Renal cortex interstitium (tissue), 11 donors: ENCODE measurements at regions not wholly inside any gene's neighbourhood (a gene's known extent, or its start where the extent isn't known, plus 50 kb on each side); places are given as distances from the start of the nearest gene placed in this dataset.

Experiments
- DNase-seq, 11 donors: peaks; one replicate each; pipeline ENCODE4 v3.0.0-alpha.2; 2013; ENCODE audit warnings: low read depth in 9 of 11, low spot score in 4 of 11; ENCODE audit errors: extremely low read depth in 1 of 11

GRCh38 chr19:31963746-31964145 lies 381.7 kb upstream of the ZNF507 start:
- DNase-seq = no peak

- no peak for DNase-seq
Measured at GRCh38 chr19:31969016-31969415, 376.4 kb upstream of the ZNF507 start.

- no peak for DNase-seq
Measured at GRCh38 chr19:31970027-31970461, 375.4 kb upstream of the ZNF507 start.

- DNase-seq = no peak
Measured at GRCh38 chr19:31974290-31974689, 371.1 kb upstream of the ZNF507 start.

DNA sequence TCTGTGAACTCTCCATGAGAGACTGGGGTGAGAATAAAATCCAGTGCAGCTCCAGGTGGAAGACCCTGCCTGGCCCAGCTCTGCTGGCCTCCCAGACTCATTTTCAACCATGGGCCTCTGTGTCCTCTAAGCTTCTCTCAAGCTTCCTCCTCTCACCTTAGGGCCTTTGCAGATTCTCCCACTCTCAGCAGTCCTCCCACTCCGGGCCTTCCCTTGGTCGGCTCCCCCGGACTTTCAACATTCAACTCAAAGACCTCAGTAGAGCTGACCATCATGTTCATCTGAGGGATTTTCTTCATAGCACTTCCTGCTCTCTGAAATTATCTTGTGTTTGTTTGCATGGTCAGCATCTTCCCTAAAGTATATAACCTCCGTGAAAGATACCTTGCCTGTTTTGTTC lies 370.5 kb upstream of the ZNF507 start:
- DNase-seq = no peak

- DNase-seq = no peak
Measured at GRCh38 chr19:31975461-31975860, 369.9 kb upstream of the ZNF507 start.

- DNase-seq = no peak
Measured at GRCh38 chr19:31976775-31977536, 368.5 kb upstream of the ZNF507 start.

DNA sequence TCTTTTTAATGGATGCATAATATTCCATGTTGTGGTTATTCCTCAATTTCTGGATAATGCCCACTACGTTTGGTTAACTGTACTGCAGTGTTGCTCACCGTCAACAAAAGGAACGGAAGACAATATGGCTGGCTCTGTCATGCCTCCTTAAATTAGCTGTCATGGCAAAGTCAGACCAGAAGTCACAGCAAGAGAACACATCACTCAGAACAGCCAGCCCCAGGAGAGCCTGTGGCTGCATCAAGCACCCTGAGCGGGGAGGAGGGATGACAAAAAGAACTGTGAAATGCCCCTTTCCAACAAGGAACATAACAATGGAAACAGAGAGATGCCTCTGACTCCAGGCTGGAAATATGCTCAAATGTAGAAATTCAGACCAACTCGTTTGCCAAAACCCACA lies 366.0 kb upstream of the ZNF507 start:
- no peak for DNase-seq

DNA sequence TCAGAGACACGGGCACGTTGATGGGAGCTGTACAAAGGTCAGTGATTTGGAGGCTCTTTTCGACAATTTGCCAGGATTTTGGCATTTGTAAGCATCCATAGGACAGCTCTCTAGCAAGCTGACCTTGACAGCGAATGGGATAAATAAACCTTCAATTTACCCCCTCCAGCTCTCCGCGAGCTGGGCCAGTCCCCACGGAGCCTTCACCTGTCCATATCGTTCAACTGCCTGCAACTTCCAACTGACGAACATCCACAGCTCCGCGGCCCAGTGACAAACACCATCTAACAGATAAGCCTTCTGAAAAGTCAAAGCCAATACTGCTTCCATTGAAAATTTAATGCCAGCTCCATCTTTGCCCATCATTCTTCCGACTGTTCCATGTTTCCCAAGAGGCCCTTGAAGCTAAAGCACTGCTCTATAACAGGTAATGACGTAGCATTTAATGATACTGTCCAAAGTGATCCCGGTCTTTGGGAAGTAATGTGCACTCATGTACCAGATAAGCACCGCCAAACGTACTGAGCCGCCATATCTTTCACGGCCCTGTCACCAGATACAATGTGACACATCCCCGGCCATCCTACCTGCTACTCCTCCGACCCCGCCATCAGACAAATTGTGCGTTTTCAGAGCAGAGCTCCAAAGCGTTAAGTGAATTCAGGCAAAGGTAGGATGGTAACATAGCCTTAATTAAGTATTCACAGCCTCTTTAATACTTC lies 365.3 kb upstream of the ZNF507 start:
- no peak for DNase-seq

DNA sequence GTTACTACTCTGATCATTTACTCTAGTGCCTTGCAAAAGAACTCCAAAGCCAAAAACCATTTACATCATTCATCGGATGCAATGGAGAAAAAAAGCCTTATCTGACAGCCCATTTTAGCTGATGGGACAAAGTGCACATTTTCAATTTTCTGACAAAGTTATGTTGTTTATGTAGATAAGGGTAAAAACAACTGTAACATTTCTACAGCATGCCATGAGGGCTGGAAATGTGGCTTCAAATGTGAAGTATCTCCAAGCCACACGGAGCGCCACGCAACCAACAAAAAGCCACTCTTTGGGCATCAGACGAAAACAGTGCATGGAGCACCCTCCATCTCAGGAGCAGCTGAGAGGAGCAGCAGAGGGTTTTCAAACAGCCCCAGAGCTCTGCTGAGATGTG lies 364.6 kb upstream of the ZNF507 start:
- no peak for DNase-seq

DNA sequence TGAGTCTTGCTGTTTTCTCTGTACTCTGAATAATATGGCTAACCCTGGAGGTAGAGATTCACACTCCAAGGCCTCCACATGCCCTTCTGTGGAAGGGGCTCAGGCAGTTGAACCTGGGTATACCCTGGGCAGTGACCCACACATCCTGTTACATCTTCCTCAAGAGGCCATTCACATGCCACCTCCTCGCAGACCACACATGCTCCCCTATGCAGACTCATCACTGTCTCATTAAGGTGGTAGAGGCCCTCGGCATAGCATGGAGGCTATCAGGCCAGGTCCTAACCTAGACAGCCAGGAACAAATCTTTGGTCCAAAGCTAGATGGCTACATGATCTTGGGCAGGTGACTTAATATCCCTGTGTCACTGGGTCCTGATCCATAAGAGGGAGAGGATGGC lies 363.9 kb upstream of the ZNF507 start:
- no peak for DNase-seq

DNA sequence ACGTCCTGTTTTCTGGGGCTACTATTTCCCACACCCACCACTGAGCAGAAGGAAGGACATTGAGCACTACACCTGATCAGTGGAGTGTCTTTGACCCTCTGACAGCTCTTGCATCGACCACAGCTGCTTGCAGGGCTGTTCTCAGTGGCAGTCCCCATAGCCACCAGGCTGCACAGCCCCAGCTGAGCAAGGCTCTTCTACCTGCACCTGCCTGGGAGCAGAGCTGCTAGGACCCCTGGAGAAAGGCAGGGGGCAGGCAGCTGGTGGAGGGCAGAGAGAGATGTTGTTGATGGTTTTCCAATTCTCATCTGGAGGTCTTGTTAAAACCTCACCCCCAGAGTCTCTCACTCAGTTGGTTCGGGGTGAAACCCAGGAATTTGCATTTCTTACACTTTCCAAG lies 361.8 kb upstream of the ZNF507 start:
- no peak for DNase-seq

- DNase-seq = no peak
Measured at GRCh38 chr19:31985001-31985605, 360.3 kb upstream of the ZNF507 start.

DNA sequence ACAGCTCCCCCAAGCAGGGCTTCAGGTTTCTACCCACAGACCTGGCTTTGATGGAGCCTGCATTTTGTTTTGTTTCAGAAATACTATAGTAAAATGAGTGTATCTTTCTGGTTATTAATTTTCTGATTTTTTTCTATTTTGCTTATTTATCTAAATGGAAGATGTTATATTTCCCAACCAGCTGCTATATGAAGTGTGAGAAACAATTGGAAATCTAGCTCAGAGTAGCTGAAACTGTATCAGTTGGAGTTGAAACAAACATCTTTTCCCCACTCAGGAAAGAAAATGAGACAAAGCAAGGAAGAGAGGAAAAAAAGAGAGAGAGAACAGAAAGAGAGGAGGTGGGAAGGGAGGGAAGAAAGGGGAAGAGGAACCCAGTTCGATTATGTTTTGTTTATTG lies 358.5 kb upstream of the ZNF507 start:
- DNase-seq = no peak

- no peak for DNase-seq
Measured at GRCh38 chr19:31988256-31988655, 357.2 kb upstream of the ZNF507 start.

DNA sequence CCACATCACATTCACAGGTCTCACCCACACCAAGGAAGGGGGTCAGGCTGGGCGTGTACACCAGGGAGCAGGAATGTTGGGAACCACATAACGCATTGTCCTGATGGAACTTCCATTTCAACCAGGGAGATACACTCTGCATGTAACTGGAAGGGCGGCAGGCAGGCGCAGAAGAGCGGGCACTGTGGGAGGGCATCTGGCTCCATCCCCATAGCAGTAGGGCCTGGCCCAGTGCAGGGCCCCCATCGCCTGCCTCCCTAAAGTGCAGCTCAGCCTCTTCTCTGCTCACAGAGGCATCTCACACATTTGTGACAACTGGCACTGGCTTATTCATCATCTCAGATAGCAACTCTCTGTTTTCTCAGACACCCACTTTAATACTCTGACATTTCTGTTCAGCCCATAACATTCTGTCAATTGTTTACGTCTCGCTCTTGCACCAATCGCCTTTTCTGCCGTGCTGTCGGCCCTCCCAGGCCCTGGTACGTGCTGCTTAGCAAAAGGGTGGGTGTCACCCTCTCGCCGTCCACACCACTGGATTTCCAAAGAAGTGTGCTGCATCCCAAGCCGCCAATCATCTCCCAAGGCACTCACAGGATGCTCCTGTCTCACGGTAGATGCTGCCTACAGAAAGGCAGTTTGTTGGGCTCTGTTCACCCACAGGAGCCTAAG lies 353.3 kb upstream of the ZNF507 start:
- DNase-seq = no peak

GRCh38 chr19:31992750-31993149 lies 352.7 kb upstream of the ZNF507 start:
- DNase-seq = no peak

GRCh38 chr19:31995546-31995945 lies 349.9 kb upstream of the ZNF507 start:
- DNase-seq = peak in 1 of 11 donors; percentile 33

DNA sequence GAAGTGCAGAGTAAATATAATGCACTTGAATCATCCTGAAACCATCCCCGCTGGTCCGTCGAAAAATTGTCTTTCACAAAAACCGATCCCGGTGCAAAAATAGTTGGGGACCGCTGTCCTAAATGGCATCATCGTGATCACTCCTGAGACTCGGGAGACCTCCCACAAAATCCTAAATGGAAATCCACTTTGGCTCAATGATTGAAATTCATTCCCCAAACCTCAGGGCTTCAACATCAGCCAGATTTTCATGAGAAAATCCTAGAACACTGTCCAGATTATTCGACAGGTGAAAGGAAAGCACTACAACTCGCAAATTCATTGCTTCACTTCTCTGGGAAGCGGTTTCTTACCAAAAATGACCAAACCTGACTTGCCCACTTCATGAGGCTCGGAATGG lies 335.3 kb upstream of the ZNF507 start:
- no peak for DNase-seq

GRCh38 chr19:32012206-32012605 lies 333.2 kb upstream of the ZNF507 start:
- DNase-seq = no peak
